Nucleus accumbens (tissue), 56 donors: ENCODE measurements at regions not wholly inside any gene's neighbourhood (a gene's known extent, or its start where the extent isn't known, plus 50 kb on each side); places are given as distances from the start of the nearest gene placed in this dataset.
"Not testable (repeated sequence)": the region's sequence is repeated elsewhere in the genome, so short reads cannot be mapped to it uniquely, and the experiment has no call there.

ENCODE experiments used
- DNase-seq, 56 donors: peaks; one replicate each; lab custom pipeline; 2025; lab: John Stamatoyannopoulos, UW

- DNase-seq = no peak
Measured at GRCh38 chr9:38342532-38342931, 50.0 kb upstream of the ALDH1B1 start.

GRCh38 chr9:38342096-38342495 is 50.4 kb upstream of the ALDH1B1 start:
- no peak for DNase-seq

GRCh38 chr9:38339496-38339895 is 53.0 kb upstream of the ALDH1B1 start:
- no peak for DNase-seq

- no peak for DNase-seq
Measured at GRCh38 chr9:38339087-38339486, 53.4 kb upstream of the ALDH1B1 start.

GRCh38 chr9:38338342-38339018 is 54.0 kb upstream of the ALDH1B1 start:
- no peak for DNase-seq

- no peak for DNase-seq
Measured at GRCh38 chr9:38337706-38338264, 54.7 kb upstream of the ALDH1B1 start.

GRCh38 chr9:38337181-38337580 is 55.3 kb upstream of the ALDH1B1 start:
- no peak for DNase-seq

GRCh38 chr9:38336341-38336740 is 56.2 kb upstream of the ALDH1B1 start:
- no peak for DNase-seq

- DNase-seq = no peak
Measured at GRCh38 chr9:38335686-38336085, 56.8 kb upstream of the ALDH1B1 start.

- DNase-seq = no peak
Measured at GRCh38 chr9:38334234-38334633, 58.3 kb upstream of the ALDH1B1 start.

GRCh38 chr9:38333047-38333446 is 59.5 kb upstream of the ALDH1B1 start:
- DNase-seq = no peak

- no peak for DNase-seq
Measured at GRCh38 chr9:38332625-38333024, 59.9 kb upstream of the ALDH1B1 start.

GRCh38 chr9:38331141-38331540 is 61.4 kb upstream of the ALDH1B1 start:
- no peak for DNase-seq

- DNase-seq = no peak
Measured at GRCh38 chr9:38329968-38330367, 62.5 kb upstream of the ALDH1B1 start.

- DNase-seq = no peak
Measured at GRCh38 chr9:38328765-38329164, 63.7 kb upstream of the ALDH1B1 start.

GRCh38 chr9:38326122-38326521 is 66.4 kb upstream of the ALDH1B1 start:
- DNase-seq = no peak

GRCh38 chr9:38324213-38324612 is 68.3 kb upstream of the ALDH1B1 start:
- not testable (repeated sequence) for DNase-seq

- no peak for DNase-seq
Measured at GRCh38 chr9:38322937-38323336, 69.6 kb upstream of the ALDH1B1 start.

- DNase-seq = no peak
Measured at GRCh38 chr9:38319496-38320173, 72.9 kb upstream of the ALDH1B1 start.

- DNase-seq = no peak
Measured at GRCh38 chr9:38318759-38319495, 73.6 kb upstream of the ALDH1B1 start.

- DNase-seq = peak in 1 of 56 donors; percentile 12
Measured at GRCh38 chr9:38316166-38316780, 76.2 kb upstream of the ALDH1B1 start.
